GM12873 (cell line): ENCODE measurements at regions not wholly inside any gene's neighbourhood (a gene's known extent, or its start where the extent isn't known, plus 50 kb on each side); places are given as distances from the start of the nearest gene placed in this dataset.

ENCODE experiments used
- CTCF ChIP-seq: IDR thresholded peaks from 2 replicates; pipeline ENCODE4 v1.5.1; 2012; ENCODE audit warnings: low read depth, mild to moderate bottlenecking, moderate library complexity, low read length, control low read depth; ENCODE audit not compliant: insufficient read depth; ENCODE audit errors: missing control alignments

GRCh38 chr2:234853729-234854128 lies 98.1 kb upstream of the SH3BP4 start:
- TF ChIP-seq CTCF: no peak

- no peak for TF ChIP-seq CTCF
Observed at GRCh38 chr2:234852941-234853340, 98.9 kb upstream of the SH3BP4 start.

GRCh38 chr2:234852035-234852434 lies 99.8 kb upstream of the SH3BP4 start:
- no peak for TF ChIP-seq CTCF

GRCh38 chr2:234851451-234851850 lies 100.4 kb upstream of the SH3BP4 start:
- no peak for TF ChIP-seq CTCF

- TF ChIP-seq CTCF: no peak
Observed at GRCh38 chr2:234850818-234851217, 101.0 kb upstream of the SH3BP4 start.

GRCh38 chr2:234849678-234850077 lies 102.1 kb upstream of the SH3BP4 start:
- no peak for TF ChIP-seq CTCF

GRCh38 chr2:234848578-234848977 lies 103.2 kb upstream of the SH3BP4 start:
- TF ChIP-seq CTCF: no peak
